Tongue (tissue), 1 donor: ENCODE measurements at regions not wholly inside any gene's neighbourhood (a gene's known extent, or its start where the extent isn't known, plus 50 kb on each side); places are given as distances from the start of the nearest gene placed in this dataset.
A peak's percentile ranks its signal among the peaks of the same experiment; 100 is the strongest.

Experiments
- DNase-seq: peaks from one replicate; pipeline ENCODE4 v3.0.0-alpha.2; 2015

- no peak for DNase-seq
Observed at GRCh38 chr18:39958876-39959275, 1996.2 kb upstream of the PIK3C3 start.

GRCh38 chr18:39952816-39953215 lies 2002.2 kb upstream of the PIK3C3 start:
- no peak for DNase-seq

- no peak for DNase-seq
Observed at GRCh38 chr18:39951142-39951720, 2003.8 kb upstream of the PIK3C3 start.

- DNase-seq, result peak; percentile 3
Observed at GRCh38 chr18:39946623-39947061, 2008.4 kb upstream of the PIK3C3 start.

GRCh38 chr18:39945076-39945475 lies 2010.0 kb upstream of the PIK3C3 start:
- DNase-seq, result no peak

- no peak for DNase-seq
Observed at GRCh38 chr18:39942702-39943101, 2012.3 kb upstream of the PIK3C3 start.

GRCh38 chr18:39938676-39939608 lies 2016.1 kb upstream of the PIK3C3 start:
- no peak for DNase-seq

GRCh38 chr18:39935598-39935997 lies 2019.4 kb upstream of the PIK3C3 start:
- DNase-seq, result no peak

- no peak for DNase-seq
Observed at GRCh38 chr18:39918847-39919246, 2036.2 kb upstream of the PIK3C3 start.

GRCh38 chr18:39913672-39914366 lies 2041.2 kb upstream of the PIK3C3 start:
- DNase-seq, result peak; percentile 2

GRCh38 chr18:39911716-39912115 lies 2043.3 kb upstream of the PIK3C3 start:
- DNase-seq, result no peak

- DNase-seq, result peak; percentile 1
Observed at GRCh38 chr18:39909706-39910105, 2045.3 kb upstream of the PIK3C3 start.

GRCh38 chr18:39886136-39886535 lies 2068.9 kb upstream of the PIK3C3 start:
- DNase-seq, result no peak

- no peak for DNase-seq
Observed at GRCh38 chr18:39872651-39873050, 2082.4 kb upstream of the PIK3C3 start.

- no peak for DNase-seq
Observed at GRCh38 chr18:39871961-39872360, 2083.1 kb upstream of the PIK3C3 start.

- no peak for DNase-seq
Observed at GRCh38 chr18:39870591-39870990, 2084.4 kb upstream of the PIK3C3 start.

GRCh38 chr18:39863916-39864315 lies 2091.1 kb upstream of the PIK3C3 start:
- DNase-seq, result no peak

- no peak for DNase-seq
Observed at GRCh38 chr18:39862341-39862740, 2092.7 kb upstream of the PIK3C3 start.

- no peak for DNase-seq
Observed at GRCh38 chr18:39854291-39854690, 2100.7 kb upstream of the PIK3C3 start.

- peak; percentile 91 for DNase-seq
Observed at GRCh38 chr18:39846265-39846664, 2108.8 kb upstream of the PIK3C3 start.

- DNase-seq, result no peak
Observed at GRCh38 chr18:39845631-39846030, 2109.4 kb upstream of the PIK3C3 start.

GRCh38 chr18:39845106-39845505 lies 2109.9 kb upstream of the PIK3C3 start:
- no peak for DNase-seq

GRCh38 chr18:39843546-39843945 lies 2111.5 kb upstream of the PIK3C3 start:
- no peak for DNase-seq
